HCT116 (cell line): ENCODE measurements at regions not wholly inside any gene's neighbourhood (a gene's known extent, or its start where the extent isn't known, plus 50 kb on each side); places are given as distances from the start of the nearest gene placed in this dataset.

Experiments used
- ATAC-seq: fragments of 200-7000 bp; cut with Tn5 transposase; 2 replicates; pipeline ENCODE4 v1.9.1; 2020; ENCODE audit warnings: mild to moderate bottlenecking, moderate library complexity
- BruUV-seq: library from RNA; stranded (reverse); fragments of 400-500 nt; replicated peaks from 2 replicates; lab custom pipeline; 2021; lab: Mats Ljungman, UMichigan
- CTCF ChIA-PET: fragments of 300-600 bp; sonication (Branson Sonifier 250); formaldehyde crosslinking; loops from one replicate; lab custom pipeline; 2021; ENCODE audit warnings: antibody characterized with exemption; lab: Charles Lee
- POLR2A ChIA-PET: fragments of 300-600, 350-600 bp; sonication (Branson Sonifier 250); formaldehyde crosslinking; loops from one replicate; lab custom pipeline; 2021; ENCODE audit warnings: antibody characterized with exemption; lab: Charles Lee
- RAD21 ChIA-PET, 2 experiments: fragments of 300-600 bp; sonication (Branson Sonifier 250); formaldehyde crosslinking; loops; one replicate each; lab custom pipeline; 2023; ENCODE audit warnings: low total read pairs in 2 of 2; ENCODE audit not compliant: uncharacterized antibody in 2 of 2, unreplicated experiment in 2 of 2, low non-redundant PET in 1 of 2; lab: Charles Lee
- DNase-seq: peaks from one replicate; pipeline ENCODE4 v3.0.0-alpha.2; 2010; ENCODE audit warnings: low read depth, low spot score
- H2AFZ ChIP-seq: fragments of 200-600 bp; shearing (Covaris generic), sonication (generic); 2 replicates; pipeline ENCODE4 v1.6.1; 2017; ENCODE audit warnings: low read depth, mixed run types, mixed read lengths, antibody characterized with exemption, low read length; ENCODE audit not compliant: poor library complexity, severe bottlenecking
- H3K27ac ChIP-seq: 2 replicates; pipeline ENCODE4 v1.5.1; 2012; ENCODE audit warnings: low read depth, low read length
- H3K27me3 ChIP-seq: fragments of 200-600 bp; sonication (generic); 2 replicates; pipeline ENCODE4 v1.6.1; 2016; ENCODE audit warnings: mixed run types, low read length, mixed read lengths; ENCODE audit not compliant: insufficient read depth
- H3K36me3 ChIP-seq, 2 experiments: fragments of 200-500 bp in 1 of 2; fragments of 200-600 bp in 1 of 2; sonication (Bioruptor generic) in 1 of 2; sonication (generic) in 1 of 2; 2 replicates each; pipeline versions ENCODE4 v1.5.1 to v1.6.1; 2014 to 2016; ENCODE audit warnings: low read length in 2 of 2, inconsistent platforms in 1 of 2, mixed read lengths in 1 of 2, mixed run types in 1 of 2; ENCODE audit not compliant: insufficient read depth in 2 of 2, control insufficient read depth in 1 of 2
- H3K4me1 ChIP-seq, 2 experiments: fragments of 200-600 bp in 1 of 2; sonication (generic) in 1 of 2; 2 replicates each; pipeline versions ENCODE4 v1.5.1 to v1.6.1; 2012 to 2017; ENCODE audit warnings: low read length in 2 of 2, inconsistent platforms in 1 of 2, mild to moderate bottlenecking in 1 of 2, mixed read lengths in 1 of 2, mixed run types in 1 of 2, moderate library complexity in 1 of 2; ENCODE audit not compliant: insufficient read depth in 2 of 2, control insufficient read depth in 1 of 2
- H3K4me2 ChIP-seq: fragments of 200-600 bp; sonication (generic); 2 replicates; pipeline ENCODE4 v1.6.1; 2017; ENCODE audit warnings: mixed run types, low read length, mixed read lengths
- H3K4me3 ChIP-seq, 2 experiments: fragments of 200-600 bp in 1 of 2; sonication (generic) in 1 of 2; replicated peaks in 1 of 2; 2 replicates each; pipeline ENCODE4 v1.5.1; 2011 to 2016; ENCODE audit warnings: low read length in 2 of 2, control low read depth in 1 of 2, low read depth in 1 of 2, mild to moderate bottlenecking in 1 of 2, mixed read lengths in 1 of 2, mixed run types in 1 of 2
- H3K79me2 ChIP-seq: fragments of 200-600 bp; sonication (generic); 2 replicates; pipeline ENCODE4 v1.6.1; 2017; ENCODE audit warnings: mild to moderate bottlenecking, mixed run types, low read length, moderate library complexity, mixed read lengths; ENCODE audit not compliant: insufficient read depth
- H3K9ac ChIP-seq: fragments of 200-600 bp; sonication (generic); 2 replicates; pipeline ENCODE4 v1.6.1; 2016; ENCODE audit warnings: low read length, mixed read lengths
- H3K9me2 ChIP-seq: fragments of 200-600 bp; sonication (generic), shearing (Covaris generic); 2 replicates; pipeline ENCODE4 v1.6.1; 2017; ENCODE audit warnings: mixed run types, mild to moderate bottlenecking, moderate library complexity; ENCODE audit not compliant: insufficient read depth
- H3K9me3 ChIP-seq, 2 experiments: fragments of 200-500 bp in 1 of 2; fragments of 200-600 bp in 1 of 2; sonication (Bioruptor generic) in 1 of 2; sonication (generic) in 1 of 2; 2 replicates each; pipeline ENCODE4 v1.6.1; 2014 to 2017; ENCODE audit warnings: low read length in 2 of 2, mixed read lengths in 2 of 2, inconsistent platforms in 1 of 2, low read depth in 1 of 2, mild to moderate bottlenecking in 1 of 2, mixed run types in 1 of 2, moderate library complexity in 1 of 2; ENCODE audit not compliant: control insufficient read depth in 1 of 2, insufficient read depth in 1 of 2
- H4K20me1 ChIP-seq: fragments of 200-600 bp; sonication (generic), shearing (Covaris generic); 2 replicates; pipeline ENCODE4 v1.6.1; 2017; ENCODE audit warnings: mixed run types, mild to moderate bottlenecking, moderate library complexity; ENCODE audit not compliant: insufficient read depth
- ATF3 ChIP-seq: IDR thresholded peaks from 2 replicates; pipeline ENCODE4 v1.6.1; 2012
- CBX3 ChIP-seq: IDR thresholded peaks from 2 replicates; pipeline ENCODE4 v1.6.1; 2012; ENCODE audit warnings: low read depth
- CEBPB ChIP-seq: IDR thresholded peaks from 2 replicates; pipeline ENCODE4 v1.6.1; 2012; ENCODE audit warnings: low read depth
- CTCF ChIP-seq, 3 experiments: fragments of 200-600 bp in 1 of 3; sonication (generic) in 1 of 3; IDR thresholded peaks in 2 of 3; conservative IDR thresholded peaks in 1 of 3; 2 replicates each; pipeline ENCODE4 v1.5.1; 2012 to 2017; ENCODE audit warnings: low read depth in 2 of 3, low read length in 2 of 3, antibody characterized with exemption in 1 of 3, borderline replicate concordance in 1 of 3, control low read depth in 1 of 3, mild to moderate bottlenecking in 1 of 3, mixed read lengths in 1 of 3, mixed run types in 1 of 3, moderate library complexity in 1 of 3; ENCODE audit not compliant: insufficient read depth in 1 of 3
- EGR1 ChIP-seq: IDR thresholded peaks from 2 replicates; pipeline ENCODE4 v1.6.1; 2012; ENCODE audit warnings: low read depth
- ELF1 ChIP-seq: IDR thresholded peaks from 2 replicates; pipeline ENCODE4 v1.6.1; 2012; ENCODE audit warnings: low read depth, borderline replicate concordance
- EZH2 ChIP-seq: fragments of 200-600 bp; sonication (generic); IDR thresholded peaks from 2 replicates; pipeline ENCODE4 v1.6.1; 2017; ENCODE audit warnings: antibody characterized with exemption, mixed run types
- EZH2phosphoT487 ChIP-seq: fragments of 200-600 bp; IDR thresholded peaks from 2 replicates; pipeline ENCODE4 v1.6.1; 2018; ENCODE audit warnings: antibody characterized with exemption, borderline replicate concordance
- FOSL1 ChIP-seq: IDR thresholded peaks from 2 replicates; pipeline ENCODE4 v1.6.1; 2012; ENCODE audit warnings: low read depth
- JUND ChIP-seq: IDR thresholded peaks from 2 replicates; pipeline ENCODE4 v1.6.1; 2012
- POLR2A ChIP-seq: IDR thresholded peaks from 2 replicates; pipeline ENCODE4 v1.7.0; 2011; ENCODE audit warnings: borderline replicate concordance; ENCODE audit not compliant: insufficient read depth, insufficient read length; ENCODE audit errors: extremely low read depth
- RAD21 ChIP-seq: IDR thresholded peaks from 2 replicates; pipeline ENCODE4 v1.6.1; 2012; ENCODE audit warnings: low read depth, mild to moderate bottlenecking
- SIN3A ChIP-seq: IDR thresholded peaks from 2 replicates; pipeline ENCODE4 v1.6.1; 2012; ENCODE audit warnings: low read depth
- SP1 ChIP-seq: IDR thresholded peaks from 2 replicates; pipeline ENCODE4 v1.6.1; 2012; ENCODE audit warnings: low read depth
- YY1 ChIP-seq: IDR thresholded peaks from 2 replicates; pipeline ENCODE4 v1.6.1; 2011; ENCODE audit warnings: low read length, low read depth, moderate library complexity, mild to moderate bottlenecking; ENCODE audit not compliant: insufficient replicate concordance; ENCODE audit errors: extremely low read depth
- ZBTB33 ChIP-seq: IDR thresholded peaks from 2 replicates; pipeline ENCODE4 v1.6.1; 2011; ENCODE audit warnings: mild to moderate bottlenecking, low read length, moderate library complexity; ENCODE audit not compliant: insufficient replicate concordance; ENCODE audit errors: extremely low read depth
- ZFX ChIP-seq: fragments of 450-650 bp; IDR thresholded peaks from 2 replicates; pipeline ENCODE4 v1.6.1; 2017
- ZNF274 ChIP-seq: fragments of 200-500 bp; sonication (Bioruptor generic); IDR thresholded peaks from 2 replicates; pipeline ENCODE4 v1.6.1; 2014; ENCODE audit warnings: mild to moderate bottlenecking, low read depth, low read length, inconsistent platforms
- intact Hi-C: fragments of 100-400 bp; cut with micrococcal nuclease; formaldehyde crosslinking; loops from 2 replicates; pipeline ENCODE4 v1.10.0; 2022

GRCh38 chr2:138335036-138335435 is 166.5 kb upstream of the SPOPL start:
- Histone ChIP-seq H3K9me3 (no peaks in the 10 kb centered on the region), H4K20me1 (no peaks in the 10 kb centered on the region), H3K79me2 (no peaks in the 10 kb centered on the region), H3K4me1 (no peaks in the 10 kb centered on the region), H2AFZ (no peak overlapping the region), H3K4me2 (no peak overlapping the region), H3K9ac (no peak overlapping the region), H3K27me3 (no peaks in the 10 kb centered on the region), H3K9me2 (no peaks in the 10 kb centered on the region; the same call in 1 of the 2 replicates), H3K36me3 (no peaks in the 10 kb centered on the region), H3K27ac (no peak overlapping the region), H3K4me3 (no peak overlapping the region)
- no TSS peak for BruUV-seq
- ChIA-PET CTCF (no interaction called here), RAD21 (no interaction called here), POLR2A (no interaction called here)
- intact Hi-C loops: no loop called here
- DNase-seq (no peak), ATAC-seq (no peak)
- no peak for TF ChIP-seq CEBPB
- no peak for TF ChIP-seq EZH2phosphoT487
- TF ChIP-seq ZNF274: no peak
- no peak for TF ChIP-seq SP1
- TF ChIP-seq RAD21: no peak
- TF ChIP-seq YY1: no peak
- TF ChIP-seq CBX3: no peak
- no peak for TF ChIP-seq FOSL1
- no peak for TF ChIP-seq EZH2
- TF ChIP-seq SIN3A: no peak
- TF ChIP-seq CTCF (IDR thresholded peaks at IDR 0.05 in 2 of 3, conservative IDR thresholded peaks at IDR 0.05 in 1 of 3; ENCODE audit: borderline replicate concordance in 1 of 3, insufficient read depth in 1 of 3, low read depth in 2 of 3, low read length in 2 of 3): no peak
- TF ChIP-seq ZBTB33: no peak
- TF ChIP-seq EGR1: no peak
- no peak for TF ChIP-seq ELF1
- no peak for TF ChIP-seq JUND
- TF ChIP-seq ZFX: no peak
- TF ChIP-seq POLR2A: no peak
- no peak for TF ChIP-seq ATF3
